Psoas muscle (tissue), 7 donors: ENCODE measurements at regions not wholly inside any gene's neighbourhood (a gene's known extent, or its start where the extent isn't known, plus 50 kb on each side); places are given as distances from the start of the nearest gene placed in this dataset.

ENCODE experiments used
- ATAC-seq, 4 donors: fragments of 200-7000 bp; cut with Tn5 transposase; one replicate each; pipeline ENCODE4 v1.9.1; 2020; ENCODE audit warnings: moderate library complexity in 3 of 4, mild to moderate bottlenecking in 2 of 4
- DNase-seq, 2 donors: peaks; one replicate each; pipeline ENCODE4 v3.0.0-alpha.2; 2020
- H3K27ac ChIP-seq: fragments of 200-600 bp; one replicate; pipeline ENCODE4 v1.8.0; 2022
- H3K27me3 ChIP-seq, 3 donors: fragments of 200-600 bp in 1 of 3; one replicate each; pipeline versions ENCODE4 v1.6.1 to v1.8.0; 2013 to 2022; ENCODE audit warnings: low read length in 2 of 3, mild to moderate bottlenecking in 2 of 3, moderate library complexity in 1 of 3; ENCODE audit not compliant: insufficient read depth in 3 of 3
- H3K36me3 ChIP-seq, 2 donors: fragments of 200-600 bp in 1 of 2; one replicate each; pipeline versions ENCODE4 v1.6.1 to v1.8.0; 2013 to 2022; ENCODE audit warnings: low read depth in 1 of 2, mild to moderate bottlenecking in 1 of 2, moderate library complexity in 1 of 2; ENCODE audit not compliant: insufficient read depth in 1 of 2
- H3K4me1 ChIP-seq: fragments of 200-600 bp; one replicate; pipeline ENCODE4 v1.8.0; 2022
- H3K4me3 ChIP-seq: fragments of 200-600 bp; one replicate; pipeline ENCODE4 v1.8.0; 2022; ENCODE audit warnings: mild to moderate bottlenecking
- H3K9me3 ChIP-seq: fragments of 200-600 bp; one replicate; pipeline ENCODE4 v1.8.0; 2022
- CTCF ChIP-seq: fragments of 200-600 bp; IDR thresholded peaks from one replicate; pipeline ENCODE4 v1.8.0; 2022; ENCODE audit warnings: antibody characterized with exemption
- WGBS, 3 donors: extraction: QIAGEN DNeasy Blood & Tissue Kit; methylation state at CpG; one replicate each; pipeline versions ENCODE4 v1.1.6 to v1.1.7; 2013; 5-methylcytosine and 5-hydroxymethylcytosine counted together
- intact Hi-C, 2 donors: fragments of 100-400 bp; cut with DNase I; formaldehyde crosslinking; loops; one replicate each; pipeline versions ENCODE4 v1.11.0 to v1.14.2; 2022
- donor health status: healthy with polysubstance abuse.
- donor health status: DM: no; HTN: no; CAD: no; lungs with moderate emphysema.
- donor health status: Bipolar disorder and iron deficiency.
- donor health status: healthy.
- donor health status: DM: yes; HTN: yes; CAD: no.
- donor health status: DM: no; HTN: no; CAD: no.
- donor health status: DM: yes; HTN: yes; CAD: no.

- Histone ChIP-seq H3K4me3 (no peak overlapping the region), H3K4me1 (peaks cover 12% of the 10 kb centered on the region), H3K27me3 (no peaks in the 10 kb centered on the region), H3K27ac (no peak overlapping the region), H3K36me3 (no peaks in the 10 kb centered on the region), H3K9me3 (no peaks in the 10 kb centered on the region)
- DNase-seq: no peak
- WGBS, 3 donors: 21 to 27% (median 24%) methylated on average over 2 of the region's 2 CpGs
- intact Hi-C loops: no loop called here
- ATAC-seq: no peak
- no peak for TF ChIP-seq CTCF
Measured at GRCh38 chr11:97354576-97354975, 964.8 kb downstream of the JRKL start.

- ATAC-seq (no peak), DNase-seq (no peak)
- Histone ChIP-seq H3K4me3 (no peak overlapping the region), H3K9me3 (no peaks in the 10 kb centered on the region), H3K27ac (no peak overlapping the region), H3K4me1 (peaks cover 12% of the 10 kb centered on the region), H3K36me3 (no peaks in the 10 kb centered on the region), H3K27me3 (no peaks in the 10 kb centered on the region)
- TF ChIP-seq CTCF: no peak
- intact Hi-C loops: no loop called here
Measured at GRCh38 chr11:97355230-97355629, 965.4 kb downstream of the JRKL start.

- 30 to 46% (median 41%) methylated on average over 3 of the region's 3 CpGs for WGBS, 3 donors
- Histone ChIP-seq H3K27ac (no peak overlapping the region), H3K36me3 (no peaks in the 10 kb centered on the region), H3K4me1 (peaks cover 12% of the 10 kb centered on the region), H3K27me3 (no peaks in the 10 kb centered on the region), H3K9me3 (no peaks in the 10 kb centered on the region), H3K4me3 (no peak overlapping the region)
- TF ChIP-seq CTCF: no peak
- DNase-seq (no peak), ATAC-seq (no peak)
- intact Hi-C loops: no loop called here
Measured at GRCh38 chr11:97356144-97356543, 966.3 kb downstream of the JRKL start.

- Histone ChIP-seq H3K27me3 (no peaks in the 10 kb centered on the region), H3K36me3 (no peaks in the 10 kb centered on the region), H3K4me1 (peaks cover 11% of the 10 kb centered on the region), H3K9me3 (no peaks in the 10 kb centered on the region), H3K4me3 (no peak overlapping the region), H3K27ac (no peak overlapping the region)
- intact Hi-C loops: no loop called here
- TF ChIP-seq CTCF: no peak
- WGBS, 3 donors: 64 to 79% (median 64%) methylated on average over 4 of the region's 4 CpGs
- no peak for ATAC-seq
- DNase-seq: no peak
Measured at GRCh38 chr11:97359016-97359415, 969.2 kb downstream of the JRKL start.

- 51 to 62% (median 55%) methylated on average over 1 of the region's 1 CpG for WGBS, 3 donors
Measured at GRCh38 chr11:97361812-97362378, 972.1 kb downstream of the JRKL start.

More at GRCh38 chr11:97361812-97362378, 972.1 kb downstream of the JRKL start:
- TF ChIP-seq CTCF: no peak
- ATAC-seq: peak in 2 of 4 donors; percentile 30 to 53
- Histone ChIP-seq H3K9me3 (no peaks in the 10 kb centered on the region), H3K27ac (no peak overlapping the region), H3K36me3 (no peaks in the 10 kb centered on the region), H3K27me3 (no peaks in the 10 kb centered on the region), H3K4me3 (no peak overlapping the region), H3K4me1 (no peaks in the 10 kb centered on the region)
- DNase-seq: no peak
- intact Hi-C loops: no loop called here
